Psoas muscle (tissue), 7 donors: ENCODE measurements at regions not wholly inside any gene's neighbourhood (a gene's known extent, or its start where the extent isn't known, plus 50 kb on each side); places are given as distances from the start of the nearest gene placed in this dataset.

Experiments
- ATAC-seq, 4 donors: fragments of 200-7000 bp; cut with Tn5 transposase; one replicate each; pipeline ENCODE4 v1.9.1; 2020; ENCODE audit warnings: moderate library complexity in 3 of 4, mild to moderate bottlenecking in 2 of 4
- DNase-seq, 2 donors: peaks; one replicate each; pipeline ENCODE4 v3.0.0-alpha.2; 2020
- H3K27ac ChIP-seq: fragments of 200-600 bp; one replicate; pipeline ENCODE4 v1.8.0; 2022
- H3K27me3 ChIP-seq, 3 donors: fragments of 200-600 bp in 1 of 3; one replicate each; pipeline versions ENCODE4 v1.6.1 to v1.8.0; 2013 to 2022; ENCODE audit warnings: low read length in 2 of 3, mild to moderate bottlenecking in 2 of 3, moderate library complexity in 1 of 3; ENCODE audit not compliant: insufficient read depth in 3 of 3
- H3K36me3 ChIP-seq, 2 donors: fragments of 200-600 bp in 1 of 2; one replicate each; pipeline versions ENCODE4 v1.6.1 to v1.8.0; 2013 to 2022; ENCODE audit warnings: low read depth in 1 of 2, mild to moderate bottlenecking in 1 of 2, moderate library complexity in 1 of 2; ENCODE audit not compliant: insufficient read depth in 1 of 2
- H3K4me1 ChIP-seq: fragments of 200-600 bp; one replicate; pipeline ENCODE4 v1.8.0; 2022
- H3K4me3 ChIP-seq: fragments of 200-600 bp; one replicate; pipeline ENCODE4 v1.8.0; 2022; ENCODE audit warnings: mild to moderate bottlenecking
- H3K9me3 ChIP-seq: fragments of 200-600 bp; one replicate; pipeline ENCODE4 v1.8.0; 2022
- CTCF ChIP-seq: fragments of 200-600 bp; IDR thresholded peaks from one replicate; pipeline ENCODE4 v1.8.0; 2022; ENCODE audit warnings: antibody characterized with exemption
- WGBS, 3 donors: extraction: QIAGEN DNeasy Blood & Tissue Kit; methylation state at CpG; one replicate each; pipeline versions ENCODE4 v1.1.6 to v1.1.7; 2013; 5-methylcytosine and 5-hydroxymethylcytosine counted together
- intact Hi-C, 2 donors: fragments of 100-400 bp; cut with DNase I; formaldehyde crosslinking; loops; one replicate each; pipeline versions ENCODE4 v1.11.0 to v1.14.2; 2022
- donor health status: healthy with polysubstance abuse.
- donor health status: DM: no; HTN: no; CAD: no; lungs with moderate emphysema.
- donor health status: Bipolar disorder and iron deficiency.
- donor health status: healthy.
- donor health status: DM: yes; HTN: yes; CAD: no.
- donor health status: DM: no; HTN: no; CAD: no.
- donor health status: DM: yes; HTN: yes; CAD: no.

GRCh38 chr5:96150007-96150406 lies 188.4 kb upstream of the ELL2 start:
- ATAC-seq = no peak
- H3K4me1 ChIP-seq = no peaks in the 10 kb centered on the region
- H3K27ac ChIP-seq = no peak overlapping the region
- DNase-seq = no peak
- H3K27me3 ChIP-seq = no peaks in the 10 kb centered on the region
- no peak overlapping the region for H3K4me3 ChIP-seq
- TF ChIP-seq CTCF = no peak
- no peaks in the 10 kb centered on the region for H3K36me3 ChIP-seq
- intact Hi-C loops = no loop called here
- 60 to 75% (median 63%) methylated on average over 1 of the region's 1 CpG for WGBS, 3 donors
- no peaks in the 10 kb centered on the region for H3K9me3 ChIP-seq

GRCh38 chr5:96149546-96149945 lies 187.9 kb upstream of the ELL2 start:
- Histone ChIP-seq H3K4me3 (no peak overlapping the region), H3K27ac (no peak overlapping the region), H3K27me3 (no peaks in the 10 kb centered on the region), H3K4me1 (no peaks in the 10 kb centered on the region), H3K9me3 (no peaks in the 10 kb centered on the region), H3K36me3 (no peaks in the 10 kb centered on the region)
- intact Hi-C loops = no loop called here
- no peak for DNase-seq
- TF ChIP-seq CTCF = no peak
- WGBS, 3 donors = 93 to 100% (median 94%) methylated on average over 1 of the region's 1 CpG
- no peak for ATAC-seq

GRCh38 chr5:96149021-96149420 lies 187.4 kb upstream of the ELL2 start:
- H3K36me3 ChIP-seq = no peaks in the 10 kb centered on the region
- H3K9me3 ChIP-seq = no peaks in the 10 kb centered on the region
- TF ChIP-seq CTCF = no peak
- intact Hi-C loops = no loop called here
- ATAC-seq (no peak), DNase-seq (no peak)
- no peaks in the 10 kb centered on the region for H3K27me3 ChIP-seq
- H3K27ac ChIP-seq = no peak overlapping the region
- WGBS, 3 donors = 71 to 87% (median 85%) methylated on average over 2 of the region's 2 CpGs
- H3K4me1 ChIP-seq = no peaks in the 10 kb centered on the region
- no peak overlapping the region for H3K4me3 ChIP-seq

- Histone ChIP-seq H3K9me3 (no peaks in the 10 kb centered on the region), H3K36me3 (no peaks in the 10 kb centered on the region), H3K27ac (no peak overlapping the region), H3K4me3 (no peak overlapping the region), H3K4me1 (no peaks in the 10 kb centered on the region), H3K27me3 (no peaks in the 10 kb centered on the region)
- WGBS, 3 donors = 90 to 93% (median 92%) methylated on average over 4 of the region's 4 CpGs
- no peak for DNase-seq
- intact Hi-C loops = no loop called here
- TF ChIP-seq CTCF = no peak
- no peak for ATAC-seq
Observed at GRCh38 chr5:96148376-96148775, 186.7 kb upstream of the ELL2 start.

- H3K9me3 ChIP-seq = no peaks in the 10 kb centered on the region
- H3K27ac ChIP-seq = no peak overlapping the region
- DNase-seq (no peak), ATAC-seq (no peak)
- no peak for TF ChIP-seq CTCF
- no peaks in the 10 kb centered on the region for H3K27me3 ChIP-seq
- 93 to 94% (median 93%) methylated on average over 2 of the region's 2 CpGs for WGBS, 3 donors
- intact Hi-C loops = no loop called here
- H3K4me1 ChIP-seq = no peaks in the 10 kb centered on the region
- no peaks in the 10 kb centered on the region for H3K36me3 ChIP-seq
- H3K4me3 ChIP-seq = no peak overlapping the region
Observed at GRCh38 chr5:96147866-96148265, 186.2 kb upstream of the ELL2 start.
